GM12891 (cell line): ENCODE measurements at regions not wholly inside any gene's neighbourhood (a gene's known extent, or its start where the extent isn't known, plus 50 kb on each side); places are given as distances from the start of the nearest gene placed in this dataset.
A peak's percentile ranks its signal among the peaks of the same experiment; 100 is the strongest.

ENCODE experiments used
- DNase-seq: peaks from one replicate; pipeline ENCODE4 v3.0.0; 2011; ENCODE audit warnings: low spot score; ENCODE audit not compliant: insufficient read length
- FAIRE-seq: peaks from 2 replicates; lab custom pipeline; 2011; peaks lifted over from hg19 to GRCh38; lab: Jason Lieb, UNC
- PAX5 ChIP-seq: IDR thresholded peaks from 2 replicates; pipeline ENCODE4 v1.6.1; 2011; ENCODE audit warnings: low read length, moderate library complexity, mild to moderate bottlenecking; ENCODE audit not compliant: insufficient read depth, severe bottlenecking
- POLR2A ChIP-seq: IDR thresholded peaks from 2 replicates; pipeline ENCODE4 v1.6.1; 2011; ENCODE audit warnings: low read depth, low read length, control low read depth
- POLR2AphosphoS5 ChIP-seq: IDR thresholded peaks from 2 replicates; pipeline ENCODE4 v1.6.1; 2011; ENCODE audit warnings: low read depth, low read length, control low read depth
- POU2F2 ChIP-seq: IDR thresholded peaks from 2 replicates; pipeline ENCODE4 v1.6.1; 2011; ENCODE audit warnings: low read depth, mild to moderate bottlenecking, control low read depth, low read length, moderate library complexity
- SPI1 ChIP-seq: IDR thresholded peaks from 2 replicates; pipeline ENCODE4 v1.6.1; 2011; ENCODE audit warnings: low read depth, low read length, control low read depth
- TAF1 ChIP-seq: IDR thresholded peaks from 2 replicates; pipeline ENCODE4 v1.6.1; 2011; ENCODE audit warnings: low read depth, low read length, control low read depth

GRCh38 chr3:10602271-10602670, 96.9 kb upstream of the ATP2B2 start:
- FAIRE-seq = no peak
- DNase-seq = no peak
- TF ChIP-seq SPI1 (no peak), POLR2AphosphoS5 (no peak), PAX5 (no peak), POLR2A (no peak), POU2F2 (no peak), TAF1 (no peak)

- no peak for TF ChIP-seq SPI1
- no peak for TF ChIP-seq PAX5
- no peak for TF ChIP-seq POU2F2
- TF ChIP-seq POLR2AphosphoS5 = no peak
- TF ChIP-seq POLR2A = no peak
- no peak for TF ChIP-seq TAF1
- FAIRE-seq (no peak), DNase-seq (peak; percentile 34)
Measured at GRCh38 chr3:10602769-10603768, 97.7 kb upstream of the ATP2B2 start.

- DNase-seq (no peak), FAIRE-seq (no peak)
- TF ChIP-seq POLR2AphosphoS5 (no peak), POLR2A (no peak), PAX5 (no peak), SPI1 (no peak), TAF1 (no peak), POU2F2 (no peak)
Measured at GRCh38 chr3:10609134-10609533, 103.7 kb upstream of the ATP2B2 start.

- FAIRE-seq (no peak), DNase-seq (no peak)
- TF ChIP-seq PAX5 (no peak), POLR2A (no peak), POU2F2 (no peak), POLR2AphosphoS5 (no peak), TAF1 (no peak), SPI1 (no peak)
Measured at GRCh38 chr3:10614168-10614567, 108.8 kb upstream of the ATP2B2 start.

- no peak for DNase-seq
- no peak for FAIRE-seq
- TF ChIP-seq PAX5 = no peak
- TF ChIP-seq POLR2A = no peak
- TF ChIP-seq POLR2AphosphoS5 = no peak
- TF ChIP-seq TAF1 = no peak
- no peak for TF ChIP-seq POU2F2
- TF ChIP-seq SPI1 = no peak
Measured at GRCh38 chr3:10615715-10616114, 110.3 kb upstream of the ATP2B2 start.

- DNase-seq (no peak), FAIRE-seq (no peak)
- TF ChIP-seq TAF1 = no peak
- TF ChIP-seq POLR2A = no peak
- TF ChIP-seq SPI1 = no peak
- TF ChIP-seq PAX5 = no peak
- no peak for TF ChIP-seq POU2F2
- TF ChIP-seq POLR2AphosphoS5 = no peak
Measured at GRCh38 chr3:10616321-10616720, 110.9 kb upstream of the ATP2B2 start.

- TF ChIP-seq POLR2AphosphoS5 (no peak), POLR2A (no peak), SPI1 (no peak), POU2F2 (no peak), TAF1 (no peak), PAX5 (no peak)
- no peak for FAIRE-seq
Measured at GRCh38 chr3:10619989-10620832, 114.8 kb upstream of the ATP2B2 start.

GRCh38 chr3:10620833-10621082, 115.4 kb upstream of the ATP2B2 start:
- DNase-seq (no peak), FAIRE-seq (no peak)
- TF ChIP-seq POU2F2 (no peak), POLR2AphosphoS5 (no peak), PAX5 (no peak)

More at GRCh38 chr3:10619989-10620832, 114.8 kb upstream of the ATP2B2 start:
- no peak for DNase-seq

- no peak for TF ChIP-seq POLR2A
- no peak for TF ChIP-seq POLR2AphosphoS5
- TF ChIP-seq POU2F2 = no peak
- no peak for TF ChIP-seq SPI1
- no peak for TF ChIP-seq TAF1
- no peak for TF ChIP-seq PAX5
- FAIRE-seq = no peak
- DNase-seq = no peak
Measured at GRCh38 chr3:10623578-10624275, 118.3 kb upstream of the ATP2B2 start.
